Activated CD4-positive, alpha-beta T cell treated with anti-CD3 and anti-CD28 coated beads, Interleukin-10, Interleukin-2, amounts not matched to agents 100 ng/mL and 50 ng/mL, durations not matched to agents 16 hours and 8 hours (primary cell): ENCODE measurements at regions not wholly inside any gene's neighbourhood (a gene's known extent, or its start where the extent isn't known, plus 50 kb on each side); places are given as distances from the start of the nearest gene placed in this dataset.

Experiments
- DNase-seq: peaks from one replicate; pipeline ENCODE4 v3.0.0-alpha.2; 2020

DNA sequence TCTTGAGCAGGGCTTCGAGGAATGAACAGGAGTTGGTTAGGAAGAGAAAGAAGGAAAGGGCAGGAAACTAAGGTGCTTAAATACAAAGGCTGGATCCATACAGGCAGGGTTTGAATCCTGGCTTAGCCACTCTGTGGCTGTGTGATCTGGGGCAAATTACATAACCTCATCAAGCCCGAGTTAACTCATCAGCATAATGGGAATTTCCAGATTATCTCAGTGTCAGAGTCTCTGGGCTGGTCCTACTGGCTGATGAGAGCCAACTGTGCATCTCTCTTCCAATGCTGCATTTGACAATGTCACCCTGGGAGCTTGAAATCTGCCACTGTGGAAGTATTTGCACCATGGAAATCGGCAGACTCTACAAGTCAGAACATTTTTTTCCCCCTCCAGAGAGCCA, 83.8 kb upstream of the SLC6A6 start:
- DNase-seq, result peak; percentile 5

DNA sequence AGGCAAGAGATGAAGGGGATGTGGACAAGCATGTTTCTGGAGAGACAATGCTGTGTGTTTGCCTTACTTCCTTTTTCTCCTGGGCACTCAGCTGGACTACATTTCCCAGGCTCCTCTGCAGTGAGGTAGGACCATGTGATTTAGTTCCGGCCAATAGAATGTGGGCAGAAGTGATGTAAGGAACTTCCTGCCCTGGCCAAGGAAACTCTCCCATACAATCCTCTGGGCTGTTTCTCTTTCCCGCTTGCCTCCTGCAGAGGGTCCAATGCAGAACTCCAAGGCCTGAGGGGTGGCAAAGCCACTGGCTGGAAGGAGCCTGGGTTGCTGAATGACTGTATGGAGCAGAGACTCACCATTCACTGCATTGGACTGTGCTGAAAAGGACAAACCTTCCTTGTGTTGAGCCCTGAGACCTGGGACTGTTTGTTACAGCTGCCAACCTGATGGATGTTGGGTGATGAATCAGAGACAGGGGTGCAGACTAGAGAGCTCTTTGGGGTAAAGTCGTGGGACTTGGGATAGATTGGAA, 82.7 kb upstream of the SLC6A6 start:
- DNase-seq, result peak; percentile 64

DNA sequence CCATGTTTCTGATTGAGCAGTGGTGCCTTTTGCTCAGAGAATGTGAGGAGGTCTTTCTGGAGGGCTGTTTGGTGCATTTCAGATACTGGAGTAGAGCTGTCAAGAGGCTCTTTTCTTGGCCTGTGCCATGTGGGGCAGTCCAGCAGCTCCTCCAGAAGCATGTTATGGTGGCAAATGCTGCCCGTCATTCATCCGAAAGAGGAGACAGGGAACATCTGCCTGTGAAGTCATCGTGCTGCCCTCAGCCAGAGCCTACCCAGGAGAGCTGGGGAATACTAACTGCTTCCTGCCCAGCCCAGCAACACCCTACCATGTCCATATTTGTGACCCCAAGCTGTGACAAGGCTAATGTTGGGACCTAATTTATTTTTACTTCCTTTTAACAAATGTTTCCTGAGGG, 82.2 kb upstream of the SLC6A6 start:
- DNase-seq, result no peak

DNA sequence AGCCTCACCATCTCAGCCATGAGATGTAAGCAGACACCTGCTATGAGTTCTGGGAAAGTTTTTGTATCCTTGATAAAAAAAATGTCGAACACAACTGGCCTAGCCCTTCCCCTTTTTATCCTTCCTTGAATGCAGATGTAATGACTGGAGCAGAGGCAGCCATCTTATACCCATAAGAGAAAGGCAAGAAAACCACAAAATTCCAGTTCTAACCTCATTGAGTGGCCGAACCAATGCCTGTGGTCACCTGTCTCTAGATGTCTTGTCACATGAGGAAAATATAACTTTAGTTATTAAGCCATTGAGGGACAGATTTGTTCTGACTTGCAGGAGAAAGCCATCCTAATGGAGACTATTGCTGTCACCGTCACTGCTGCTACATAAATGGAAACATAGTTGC, 80.4 kb upstream of the SLC6A6 start:
- no peak for DNase-seq

DNA sequence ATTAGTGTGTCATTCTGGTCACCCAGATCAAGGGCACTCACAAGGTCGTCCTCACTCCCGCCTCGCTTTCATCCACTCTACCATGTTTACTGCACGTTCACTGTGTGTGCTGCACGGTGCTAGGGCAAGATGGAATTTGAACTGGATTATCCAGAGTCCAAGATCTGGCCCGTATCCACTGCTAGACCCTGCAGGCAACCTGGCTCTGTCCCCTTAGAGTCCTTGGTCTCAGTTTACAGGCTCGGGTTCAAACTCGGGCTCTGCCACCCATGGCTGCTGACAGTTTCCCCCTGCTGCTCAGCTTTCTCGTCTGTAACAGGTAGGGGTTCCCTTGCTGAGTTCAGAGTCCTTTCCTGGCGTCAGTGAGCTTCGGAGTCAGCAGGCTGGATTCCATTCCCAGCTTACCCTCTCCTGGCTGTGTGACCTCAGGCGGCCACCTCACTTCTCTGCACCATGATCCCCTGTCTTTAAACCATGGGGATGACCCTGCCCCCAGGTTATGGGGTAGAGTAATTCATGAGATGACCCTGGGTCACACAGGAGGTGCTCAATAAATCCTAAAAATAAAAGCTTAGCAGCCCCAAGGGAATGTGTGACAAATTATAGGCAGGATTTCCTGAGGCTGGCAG, 79.6 kb upstream of the SLC6A6 start:
- DNase-seq, result no peak

DNA sequence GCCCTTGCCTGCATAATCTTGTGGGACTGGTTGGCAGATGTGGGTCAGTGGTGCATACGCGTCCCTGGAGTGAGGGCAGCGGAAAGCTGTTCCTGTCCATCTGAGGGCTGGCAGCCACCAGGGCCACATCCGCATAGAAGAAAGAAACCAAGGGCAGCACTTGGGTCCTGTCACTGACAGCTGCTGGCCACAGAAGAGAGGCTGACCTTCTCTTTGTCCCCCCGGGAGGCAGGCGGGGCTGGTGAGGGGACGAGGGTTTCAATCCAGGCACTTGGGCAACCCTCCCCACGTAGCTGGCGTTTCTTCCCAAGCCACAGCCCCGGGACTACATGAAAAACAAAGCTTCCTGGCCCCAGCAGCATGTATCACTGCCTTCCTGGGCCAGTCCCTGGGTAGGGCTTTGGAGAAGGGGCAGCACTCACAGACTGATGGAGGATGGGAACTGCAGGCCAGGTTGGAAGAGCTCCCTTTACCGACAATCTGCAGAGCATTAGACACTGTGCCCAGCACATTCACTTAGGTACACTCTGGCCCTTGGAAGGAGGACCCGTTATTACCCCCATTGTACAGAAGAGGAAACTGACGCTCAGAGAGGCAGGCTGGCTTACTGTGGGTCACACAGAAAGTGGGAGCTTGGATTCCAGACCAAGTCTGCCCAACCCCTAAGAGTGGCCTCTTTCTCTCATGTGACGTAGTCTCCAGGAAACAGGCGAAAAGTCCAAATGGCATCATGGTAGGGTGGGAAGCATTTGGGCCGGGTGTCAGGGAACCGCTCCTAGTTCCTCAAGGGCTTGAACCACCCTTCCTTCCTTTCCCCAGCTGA, 78.8 kb upstream of the SLC6A6 start:
- no peak for DNase-seq

DNA sequence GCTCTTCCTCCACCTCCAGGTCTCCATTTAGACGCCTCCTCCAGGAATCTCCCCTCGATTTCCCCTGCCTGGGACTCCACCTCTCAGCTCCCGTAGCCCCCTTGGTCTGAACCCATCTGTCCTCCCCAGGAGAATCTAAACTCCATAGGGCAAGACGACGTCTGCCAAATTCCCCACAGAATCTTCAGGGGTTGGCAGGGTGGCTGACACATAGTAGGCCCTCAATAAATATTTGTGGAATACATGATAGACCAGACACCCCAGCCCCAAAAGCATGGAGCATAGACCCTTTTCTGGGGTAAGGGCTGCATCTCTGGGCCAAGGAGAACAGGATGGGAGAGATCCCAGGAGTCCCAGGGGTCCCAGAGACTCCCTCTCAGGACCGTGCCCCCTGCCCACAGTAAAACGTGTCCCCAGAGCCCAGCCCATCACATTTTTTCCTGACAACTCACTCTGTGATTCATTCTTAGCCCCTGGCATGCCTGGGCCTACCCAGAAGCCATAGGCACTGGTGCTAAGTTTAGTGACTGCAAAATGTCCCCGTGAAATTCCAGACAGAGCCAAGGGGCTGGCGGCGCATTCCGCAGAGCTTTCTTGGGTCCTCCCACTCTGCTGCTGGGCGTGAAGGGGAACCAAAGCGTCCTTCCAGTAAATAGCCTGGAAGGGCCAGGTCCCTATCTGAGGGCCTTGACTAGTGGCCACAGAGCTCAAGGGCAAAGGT, 78.0 kb upstream of the SLC6A6 start:
- no peak for DNase-seq

DNA sequence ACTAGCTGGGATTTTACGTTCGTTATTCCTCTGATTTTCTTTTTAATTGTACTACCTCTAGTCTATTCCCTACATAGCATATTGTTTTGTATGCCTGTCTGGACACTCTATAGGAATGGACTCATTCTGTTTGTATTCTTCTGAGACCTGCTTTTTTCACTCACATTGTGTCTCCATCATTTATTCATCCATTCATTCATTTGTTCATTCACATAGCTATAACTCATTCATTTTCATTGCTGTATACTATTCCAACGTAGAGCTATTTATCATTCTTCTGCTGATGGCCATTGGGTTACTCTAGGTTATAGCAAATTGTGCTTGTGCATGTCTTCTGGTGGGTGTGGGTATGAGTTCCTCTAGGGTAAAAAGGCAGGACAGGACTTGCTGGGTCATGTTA, 74.0 kb upstream of the SLC6A6 start:
- no peak for DNase-seq

DNA sequence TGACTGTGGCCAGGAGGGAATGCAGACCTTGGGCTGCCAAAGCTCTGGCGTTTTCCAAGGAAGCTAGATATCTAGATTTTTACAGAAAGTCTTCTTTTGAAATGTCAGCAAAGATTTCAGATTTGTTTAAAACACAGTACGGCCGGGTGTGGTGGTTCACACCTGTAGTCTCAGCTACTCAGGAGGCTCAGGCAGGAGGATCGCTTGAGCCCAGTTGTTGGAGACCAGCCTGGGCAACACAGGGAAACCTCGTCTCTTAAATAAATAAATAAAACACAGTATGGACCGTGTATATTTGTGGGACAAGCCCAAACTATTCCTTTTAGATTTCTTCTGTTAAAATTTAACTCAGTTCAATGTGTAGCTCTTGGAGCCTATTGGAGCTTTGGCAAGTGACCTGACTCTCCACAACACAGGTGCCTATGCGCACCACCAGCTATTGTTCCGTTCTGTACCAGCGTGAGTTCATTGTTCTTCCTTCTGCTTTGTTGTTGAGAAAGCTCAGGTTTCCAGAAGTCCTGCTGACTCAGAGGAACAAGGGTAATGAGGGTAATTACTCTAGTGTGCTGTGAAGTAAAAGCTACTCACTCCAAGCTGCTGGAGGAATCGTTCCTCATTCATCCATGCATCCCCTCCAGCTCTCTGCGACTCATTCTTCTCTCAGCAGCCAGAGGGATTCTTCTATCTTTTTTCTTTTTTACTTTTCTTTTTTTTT, 73.1 kb upstream of the SLC6A6 start:
- DNase-seq, result no peak

DNA sequence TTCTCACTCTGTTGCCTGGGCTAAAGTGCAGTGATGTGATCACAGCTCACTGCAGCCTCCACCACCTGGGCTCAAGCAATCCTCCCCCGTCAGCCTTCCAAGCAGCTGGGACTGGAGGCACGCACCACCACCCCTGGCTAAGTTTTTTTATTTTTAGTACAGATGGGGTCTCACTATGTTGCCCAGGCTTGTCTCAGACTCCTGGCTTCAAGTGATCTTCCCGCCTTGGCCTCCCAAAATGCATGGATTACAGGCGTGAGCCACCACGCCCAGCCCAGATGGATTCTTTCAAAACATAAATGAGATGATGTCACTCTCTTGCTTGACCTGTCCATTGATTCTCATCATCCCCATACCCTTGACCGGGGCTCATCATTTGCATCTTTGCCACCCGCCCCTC, 72.6 kb upstream of the SLC6A6 start:
- DNase-seq, result no peak

DNA sequence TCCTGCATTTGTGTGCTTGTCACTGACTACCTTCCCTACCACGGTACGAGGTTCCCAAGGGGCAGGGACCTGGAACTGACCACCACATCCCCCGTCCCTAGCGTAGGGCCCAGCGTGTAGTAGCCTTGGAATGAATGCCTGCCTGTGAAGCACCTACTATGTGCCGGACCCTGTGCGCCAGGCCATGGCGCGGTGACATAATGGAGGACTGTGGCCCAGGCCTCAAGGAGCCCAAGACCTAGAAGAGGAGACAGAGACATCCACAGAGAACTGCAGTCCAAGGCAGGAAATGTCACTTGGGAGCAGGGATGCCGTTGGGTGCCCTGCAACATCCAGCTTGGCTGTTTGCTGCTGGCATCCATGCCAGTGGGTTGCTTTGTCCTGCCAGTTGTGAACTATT, 71.9 kb upstream of the SLC6A6 start:
- DNase-seq, result no peak

DNA sequence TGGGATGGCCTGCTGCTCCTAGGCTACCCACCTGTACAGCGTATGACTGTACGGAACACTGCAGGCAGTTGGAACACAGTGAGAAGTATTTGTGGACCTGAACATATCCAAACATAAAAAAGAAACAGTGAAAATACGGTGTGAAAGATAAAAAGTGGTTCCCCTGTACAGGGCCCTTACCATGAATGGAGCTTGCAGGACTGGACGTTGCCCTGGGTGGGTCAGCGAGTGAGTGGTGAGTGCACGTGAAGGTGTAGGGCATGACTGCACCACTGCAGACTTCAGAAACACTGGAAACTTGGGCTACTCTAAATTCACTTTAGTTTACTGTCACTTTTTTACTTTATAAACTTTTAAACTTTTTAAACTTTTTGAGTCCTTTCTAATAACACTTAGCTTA, 71.2 kb upstream of the SLC6A6 start:
- DNase-seq, result no peak

DNA sequence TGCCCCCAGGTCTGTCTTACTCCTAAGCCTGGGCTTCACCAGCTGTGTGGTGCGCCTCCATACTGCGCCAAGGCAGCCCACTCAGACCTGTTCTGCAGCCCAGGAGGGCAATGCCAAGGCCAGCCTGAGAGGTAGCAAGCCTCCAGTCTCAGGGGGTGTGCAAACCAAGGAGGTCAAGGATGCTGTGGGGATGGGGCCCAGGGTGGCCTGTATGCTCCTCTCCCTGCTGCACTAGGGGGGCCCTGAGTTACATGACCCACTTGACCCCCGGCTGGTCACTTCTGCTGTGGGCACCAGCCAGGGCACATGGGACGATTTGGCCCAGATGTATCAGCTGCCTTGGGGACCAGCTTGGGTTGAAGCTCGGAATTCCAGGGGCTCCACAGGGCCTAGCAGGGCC, 70.0 kb upstream of the SLC6A6 start:
- no peak for DNase-seq

DNA sequence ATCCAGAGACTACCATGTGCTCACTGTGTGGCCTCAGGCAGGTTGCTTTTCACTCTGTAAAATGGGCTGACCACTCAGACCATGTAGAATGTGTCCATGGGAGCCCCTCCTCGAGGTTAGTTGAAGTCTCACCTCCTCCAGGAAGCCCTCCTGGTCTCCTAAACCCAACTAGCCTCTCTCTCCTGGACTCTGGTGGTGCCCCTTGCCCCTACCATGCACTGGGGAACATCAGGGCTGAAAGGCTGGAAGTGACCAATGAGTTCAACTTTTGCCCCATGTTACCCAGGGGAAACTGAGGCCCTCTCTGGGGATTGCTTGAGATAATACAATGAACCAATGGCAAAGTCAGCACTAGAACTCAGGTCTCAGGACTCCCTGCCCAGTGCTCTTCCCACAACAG, 69.2 kb upstream of the SLC6A6 start:
- DNase-seq, result no peak

DNA sequence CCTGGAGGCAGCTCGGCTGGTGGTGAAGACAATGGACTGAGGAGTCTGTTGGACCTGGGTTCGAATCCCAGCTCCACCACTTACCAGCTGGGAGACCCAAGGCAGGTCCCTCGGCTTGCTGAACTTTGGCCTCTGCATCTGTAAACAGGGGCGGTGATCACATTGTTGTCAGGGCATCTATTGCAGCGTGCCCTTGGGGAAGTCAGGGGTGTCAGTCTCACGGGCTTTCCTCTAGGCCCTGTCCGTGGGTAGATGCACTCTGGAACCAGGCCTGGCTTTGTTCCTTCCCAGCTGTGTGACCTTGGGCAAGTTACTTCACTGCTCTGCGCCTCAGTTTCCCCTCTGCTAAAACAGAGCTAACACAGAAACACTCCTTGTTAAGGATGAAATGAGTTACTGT, 68.8 kb upstream of the SLC6A6 start:
- no peak for DNase-seq

DNA sequence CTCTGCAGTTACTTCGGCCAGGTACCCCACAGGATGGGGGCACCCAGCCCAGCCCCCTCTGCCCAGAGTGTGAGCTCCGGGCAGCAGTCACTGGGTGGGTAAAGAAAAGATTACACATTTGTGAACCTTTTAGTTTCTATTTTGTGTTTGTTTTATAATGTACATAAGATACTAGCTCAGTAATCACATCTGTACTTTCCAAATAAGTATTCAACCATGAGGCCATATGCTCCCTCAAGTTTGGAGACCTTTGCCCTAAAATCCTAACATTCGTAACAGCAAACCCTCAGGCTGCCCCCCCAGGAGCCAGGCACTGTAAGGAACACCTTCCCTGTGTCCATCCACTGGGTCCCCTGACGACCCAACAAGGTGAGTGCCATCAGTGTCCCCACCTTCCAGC, 68.3 kb upstream of the SLC6A6 start:
- no peak for DNase-seq

DNA sequence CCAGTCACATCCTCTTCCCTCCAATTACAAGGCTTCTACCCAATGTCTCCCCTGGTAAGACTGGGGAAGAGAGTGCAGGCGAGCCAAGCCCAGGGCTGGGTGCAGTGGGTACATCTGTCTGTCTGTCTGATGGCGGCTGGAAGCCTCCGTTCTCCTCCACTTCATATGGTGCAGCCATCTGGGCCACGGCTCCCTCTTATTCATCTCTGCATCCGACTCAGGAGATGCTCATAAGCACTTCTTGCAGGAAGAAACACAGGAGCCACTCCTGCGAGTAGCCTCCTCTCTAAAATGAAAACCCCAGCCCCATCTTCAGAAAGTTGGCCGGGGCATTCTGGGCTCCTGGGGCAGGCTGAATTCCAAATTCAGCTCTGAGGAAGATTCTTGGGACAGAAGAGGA, 67.5 kb upstream of the SLC6A6 start:
- no peak for DNase-seq

DNA sequence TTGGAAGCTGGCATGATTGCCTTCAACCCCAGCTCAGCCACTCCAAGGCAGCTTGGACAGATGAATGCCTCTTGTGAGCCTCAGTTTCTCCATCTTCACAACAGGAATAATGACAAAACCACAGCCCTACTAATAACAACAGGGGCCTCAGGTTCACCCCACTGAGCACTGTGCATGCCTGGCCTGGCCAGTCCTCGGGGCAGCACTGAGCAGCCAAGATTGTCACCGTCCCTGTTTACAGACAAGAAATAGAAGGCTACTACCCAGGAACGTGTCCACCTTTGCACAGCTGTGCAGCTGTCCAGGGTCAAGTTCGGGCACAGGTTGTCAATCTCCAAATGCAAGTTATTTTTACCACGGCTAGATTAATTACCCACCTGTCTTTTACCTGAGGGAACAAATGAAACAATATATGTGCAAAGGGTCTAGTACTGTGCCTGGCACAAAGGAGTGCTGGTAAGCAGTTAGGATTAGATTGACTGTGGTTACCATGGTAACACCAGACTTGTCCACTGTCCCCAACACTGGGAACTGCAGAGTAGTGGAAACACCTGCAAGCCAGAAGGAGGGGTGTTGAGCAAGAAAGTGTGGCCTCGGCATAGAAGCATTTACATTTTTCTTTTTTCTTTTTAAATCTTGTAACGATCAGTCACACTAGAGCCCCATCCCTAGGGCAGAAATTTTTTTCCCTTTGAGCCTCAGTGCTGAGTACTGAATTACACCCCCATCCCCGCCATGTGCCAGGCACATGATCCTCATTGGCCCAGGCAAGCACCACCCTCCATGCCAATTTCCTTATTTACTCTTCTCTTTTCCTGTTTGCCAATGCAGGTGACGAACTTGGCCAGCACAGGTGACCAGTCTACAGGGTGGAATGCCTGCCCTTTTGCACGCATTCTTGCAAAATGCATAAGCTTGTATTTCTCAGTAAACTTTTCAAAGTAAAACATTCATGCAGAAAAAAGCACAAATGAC, 66.3 kb upstream of the SLC6A6 start:
- DNase-seq, result no peak

DNA sequence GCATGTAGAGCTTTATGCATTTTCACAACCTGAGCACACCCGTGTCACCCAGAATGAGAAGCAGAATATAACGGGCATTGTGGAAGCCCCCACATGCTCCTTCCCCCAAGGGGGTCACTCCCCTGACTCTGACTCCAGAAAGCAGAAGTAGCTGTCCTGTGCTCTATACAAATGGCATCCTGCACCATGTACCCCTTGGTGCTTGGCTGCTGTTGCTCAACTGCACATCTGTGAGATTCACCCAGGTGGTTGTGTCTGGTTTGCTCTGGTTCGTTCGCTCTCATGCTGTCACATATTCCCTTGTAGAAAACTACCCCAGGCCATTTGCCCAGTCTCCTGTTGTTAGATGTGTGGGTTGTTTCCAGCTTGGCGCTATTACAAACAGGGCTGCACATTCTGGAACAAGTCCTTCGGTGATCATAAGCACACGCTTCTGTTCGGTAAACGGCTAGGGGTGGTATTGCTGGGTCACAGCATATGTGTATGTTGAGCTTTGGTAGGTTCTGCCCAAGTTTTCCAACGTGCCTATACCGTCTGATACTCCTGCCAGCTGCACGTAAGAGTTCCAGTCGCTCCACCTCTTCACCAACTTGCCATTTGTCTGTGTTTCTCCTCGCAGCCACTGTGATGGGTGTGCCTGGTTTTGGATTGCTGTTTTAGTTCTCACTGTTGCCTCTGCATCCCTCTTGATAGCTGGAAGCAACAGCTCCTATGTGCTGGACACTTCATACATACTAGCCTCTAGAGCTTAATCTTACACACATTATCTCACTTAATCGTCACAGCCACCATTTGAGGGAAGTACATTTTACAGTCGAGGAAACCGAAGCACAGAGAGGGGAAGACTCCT, 65.4 kb upstream of the SLC6A6 start:
- no peak for DNase-seq

DNA sequence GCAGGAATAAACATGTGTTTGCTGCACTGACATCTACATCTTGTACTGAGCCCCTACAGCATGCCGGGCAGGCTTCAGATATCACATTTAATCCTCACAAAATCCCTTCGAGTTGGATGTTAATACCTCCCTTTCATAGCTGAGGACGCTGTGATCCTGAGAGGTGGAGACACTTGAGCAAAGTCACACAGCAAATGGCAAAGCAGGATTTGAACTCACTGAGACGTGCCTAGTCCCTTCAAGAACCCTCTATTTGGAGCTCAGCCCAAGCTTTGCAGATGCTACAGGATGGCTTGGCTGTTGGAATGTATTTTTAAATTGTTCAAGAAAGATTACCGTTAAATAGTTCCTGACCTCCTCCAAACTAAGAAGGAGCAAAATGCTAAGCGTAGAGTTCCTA, 64.6 kb upstream of the SLC6A6 start:
- no peak for DNase-seq

DNA sequence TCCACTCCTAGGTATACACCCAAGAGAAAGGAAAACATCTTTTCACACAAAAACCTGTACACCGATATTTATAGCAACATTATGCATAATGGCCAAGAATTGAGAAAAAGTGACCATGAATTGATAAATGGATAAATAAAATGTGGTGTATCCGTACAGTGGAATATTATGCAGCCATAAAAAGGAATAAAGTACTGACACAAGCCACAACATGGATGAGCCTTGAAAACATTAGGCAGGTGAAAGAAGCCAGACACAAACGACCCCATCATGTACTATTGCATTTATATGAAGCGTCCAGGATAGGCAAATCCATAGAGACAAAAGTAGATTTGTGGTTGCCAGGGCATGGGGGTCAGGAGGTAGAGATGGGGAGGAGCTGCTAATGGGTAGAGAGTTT, 64.2 kb upstream of the SLC6A6 start:
- no peak for DNase-seq
